ENCODE measurements at regions not wholly inside any gene's neighbourhood (a gene's known extent, or its start where the extent isn't known, plus 50 kb on each side); places are given as distances from the start of the nearest gene placed in this dataset.

DNA sequence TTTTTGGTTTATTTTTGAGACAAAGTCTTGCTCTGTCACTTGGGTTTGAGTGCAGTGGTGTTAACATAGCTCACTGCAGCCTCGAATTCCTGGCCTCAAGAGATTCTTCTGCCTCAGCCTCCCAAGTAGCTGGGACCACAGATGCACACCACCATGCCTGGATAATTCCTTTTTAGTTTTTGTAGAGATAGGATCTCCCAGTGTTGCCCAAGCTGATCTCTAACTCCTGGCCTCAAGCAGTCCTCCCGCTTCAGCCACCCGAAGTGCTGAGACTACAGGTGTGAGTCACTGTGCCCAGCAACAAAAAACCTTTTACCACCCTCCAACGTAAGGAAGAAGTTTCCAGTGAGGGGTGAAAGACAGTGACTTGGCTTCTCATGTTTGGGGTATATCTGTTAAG is 81.1 kb upstream of the TSHZ3 start:
- no peak overlapping the region for H3K27ac Mint-ChIP-seq
- no peaks in the 10 kb centered on the region for H3K4me1 Mint-ChIP-seq (ENCODE audit: low read depth)
- no peak overlapping the region for H3K4me3 Mint-ChIP-seq
- H3K9me3 Mint-ChIP-seq: no peaks in the 10 kb centered on the region
- H3K36me3 Mint-ChIP-seq (ENCODE audit: low read depth): no peaks in the 10 kb centered on the region
- H3K27me3 Mint-ChIP-seq (ENCODE audit: low read depth): no peaks in the 10 kb centered on the region

DNA sequence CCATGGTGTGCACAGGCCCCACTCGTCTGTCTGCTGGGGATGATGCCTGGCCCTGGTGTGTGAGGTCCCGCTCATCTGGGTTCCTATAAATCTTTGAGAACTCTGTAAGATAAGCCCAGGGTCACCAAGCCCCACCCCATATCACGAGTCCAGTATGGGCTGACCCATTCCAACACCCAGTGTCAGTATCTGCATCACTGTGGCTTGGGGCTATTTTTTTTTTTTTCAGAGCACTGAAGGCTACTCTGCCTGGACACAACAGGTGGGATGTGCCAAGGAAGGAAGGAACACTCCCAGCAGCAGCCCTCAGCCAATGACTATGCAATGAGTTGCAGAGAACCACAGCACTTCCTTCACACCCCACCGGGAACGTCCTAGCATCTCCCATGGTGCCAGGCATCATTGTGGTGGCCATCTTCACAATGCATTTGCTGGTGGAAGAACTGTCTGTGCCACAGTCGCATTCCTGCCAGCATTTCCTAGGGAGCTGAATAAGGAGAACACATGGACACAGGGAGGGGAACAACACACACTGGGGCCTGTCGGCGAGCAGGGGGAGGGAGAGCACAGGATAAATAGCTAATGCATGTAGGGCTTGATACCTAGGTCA is 83.1 kb upstream of the TSHZ3 start:
- no peaks in the 10 kb centered on the region for H3K4me1 Mint-ChIP-seq (ENCODE audit: low read depth)
- peaks cover 8% of the 10 kb centered on the region for H3K9me3 Mint-ChIP-seq
- H3K27ac Mint-ChIP-seq: no peak overlapping the region
- H3K4me3 Mint-ChIP-seq: no peak overlapping the region
- H3K27me3 Mint-ChIP-seq (ENCODE audit: low read depth): no peaks in the 10 kb centered on the region
- no peaks in the 10 kb centered on the region for H3K36me3 Mint-ChIP-seq (ENCODE audit: low read depth)

DNA sequence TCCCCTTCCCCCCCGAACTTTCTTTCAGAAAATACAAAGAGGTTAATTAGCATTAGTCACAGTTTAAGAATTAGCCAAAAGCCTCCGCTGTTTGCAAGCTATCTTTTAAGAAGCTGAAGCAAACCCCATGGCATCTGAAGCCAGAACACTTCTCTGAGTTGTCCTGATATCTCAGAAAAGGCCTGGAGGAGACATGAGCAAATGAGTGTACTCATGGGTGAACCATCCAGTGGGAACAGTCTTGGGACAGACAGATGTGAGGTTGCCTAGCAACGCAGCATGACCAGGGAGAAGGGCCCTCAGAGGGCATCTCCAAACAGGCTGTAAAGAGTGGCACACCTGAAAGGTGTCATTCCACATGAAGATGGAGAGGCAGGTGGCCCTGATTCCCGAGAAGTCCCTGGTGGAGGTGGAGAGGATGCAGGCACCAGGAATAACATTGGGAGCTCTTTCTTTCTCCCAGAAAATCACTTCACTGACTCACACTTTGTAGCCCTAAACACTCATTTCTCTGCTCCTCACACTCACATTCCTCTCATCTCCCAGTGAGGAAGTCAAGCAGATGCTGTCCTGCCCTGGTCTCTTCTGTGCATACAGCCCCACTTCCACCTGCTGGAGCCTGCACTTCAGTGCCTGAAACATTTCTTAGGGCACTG is 87.0 kb upstream of the TSHZ3 start:
- no peaks in the 10 kb centered on the region for H3K36me3 Mint-ChIP-seq (ENCODE audit: low read depth)
- no peaks in the 10 kb centered on the region for H3K27me3 Mint-ChIP-seq (ENCODE audit: low read depth)
- H3K4me3 Mint-ChIP-seq: no peak overlapping the region
- H3K9me3 Mint-ChIP-seq: peaks cover 8% of the 10 kb centered on the region
- H3K4me1 Mint-ChIP-seq (ENCODE audit: low read depth): no peaks in the 10 kb centered on the region
- H3K27ac Mint-ChIP-seq: no peak overlapping the region

DNA sequence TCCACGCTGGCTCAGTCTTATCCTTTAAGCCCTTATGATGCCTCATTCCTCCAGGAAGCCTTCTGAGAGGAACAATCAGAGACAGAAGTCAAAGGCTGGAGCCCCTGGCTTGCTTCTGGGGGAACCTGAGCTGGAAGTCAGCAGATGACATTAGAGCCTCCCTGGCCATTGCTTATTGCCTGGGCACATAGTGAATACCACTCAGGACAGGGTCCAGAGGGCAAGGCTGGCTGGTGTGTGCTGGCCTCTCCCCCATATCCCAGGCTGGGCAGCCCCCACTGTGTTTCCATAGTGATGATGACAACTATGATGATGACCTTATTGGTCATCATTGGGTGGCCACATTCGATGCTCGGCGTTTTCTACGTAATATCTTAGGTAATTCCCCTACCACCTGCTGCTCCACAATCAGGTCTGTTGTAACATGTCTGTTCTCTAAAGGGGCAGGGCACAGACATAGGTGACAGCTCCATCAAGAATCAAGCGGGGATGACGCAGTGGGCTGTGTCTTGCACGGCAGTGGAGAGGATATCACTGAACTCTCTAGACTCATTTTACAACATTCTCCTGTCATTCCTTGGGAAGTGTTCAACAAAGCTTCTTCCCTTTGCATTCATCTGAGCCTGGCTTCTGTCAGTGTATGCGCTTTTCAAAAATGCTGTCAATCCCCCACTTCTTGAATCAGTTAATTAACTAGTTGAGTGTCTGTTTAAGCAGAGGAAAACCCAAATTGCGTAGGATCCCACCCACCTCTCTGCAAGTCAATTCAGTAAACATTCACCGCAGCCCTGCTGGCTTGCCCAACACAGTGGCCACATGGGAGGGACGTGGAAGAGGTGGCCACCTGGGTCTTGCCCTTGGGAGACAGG is 89.4 kb upstream of the TSHZ3 start:
- H3K4me1 Mint-ChIP-seq (ENCODE audit: low read depth): no peaks in the 10 kb centered on the region
- no peak overlapping the region for H3K27ac Mint-ChIP-seq
- H3K9me3 Mint-ChIP-seq: peaks cover 8% of the 10 kb centered on the region
- no peaks in the 10 kb centered on the region for H3K36me3 Mint-ChIP-seq (ENCODE audit: low read depth)
- no peak overlapping the region for H3K4me3 Mint-ChIP-seq
- no peaks in the 10 kb centered on the region for H3K27me3 Mint-ChIP-seq (ENCODE audit: low read depth)

DNA sequence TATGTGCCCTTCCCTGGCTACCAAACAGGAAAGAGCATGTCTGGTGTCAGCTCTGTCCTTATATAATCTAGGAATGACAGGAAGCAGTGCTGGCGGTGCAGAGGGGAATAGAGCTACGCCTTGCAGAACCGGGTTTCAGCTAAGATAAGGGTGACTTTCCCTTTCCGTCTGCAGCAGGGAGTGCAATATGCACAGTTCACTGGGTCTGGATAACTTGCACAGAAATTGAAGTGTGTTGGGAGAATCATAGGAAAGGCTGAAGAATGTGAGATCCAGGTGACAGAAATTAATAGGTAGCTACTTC is 90.0 kb upstream of the TSHZ3 start:
- H3K27me3 Mint-ChIP-seq (ENCODE audit: low read depth): no peaks in the 10 kb centered on the region
- H3K4me3 Mint-ChIP-seq: no peak overlapping the region
- H3K9me3 Mint-ChIP-seq: peaks cover 8% of the 10 kb centered on the region
- H3K36me3 Mint-ChIP-seq (ENCODE audit: low read depth): no peaks in the 10 kb centered on the region
- no peak overlapping the region for H3K27ac Mint-ChIP-seq
- no peaks in the 10 kb centered on the region for H3K4me1 Mint-ChIP-seq (ENCODE audit: low read depth)

DNA sequence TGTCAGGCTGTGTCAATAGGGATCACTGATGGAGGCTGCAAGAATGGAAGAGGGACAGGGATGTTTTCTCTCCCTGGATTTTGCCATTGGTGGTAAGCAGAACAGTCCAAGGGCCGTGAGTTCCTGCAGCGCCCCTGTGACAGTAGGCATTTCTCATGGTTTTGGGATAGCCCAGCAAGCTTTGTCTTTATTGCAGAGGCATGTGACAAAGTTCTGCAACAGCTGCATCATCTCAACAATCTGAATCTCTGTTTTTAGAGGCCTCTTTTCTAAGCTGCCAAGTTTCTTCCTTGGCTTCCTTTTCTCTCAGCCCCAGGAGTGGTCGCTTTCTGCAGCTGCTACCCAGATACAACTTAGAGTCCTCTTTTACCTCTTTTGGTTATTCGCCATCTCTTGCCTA is 95.7 kb upstream of the TSHZ3 start:
- Mint-ChIP-seq H3K4me1 (ENCODE audit: low read depth) (no peaks in the 10 kb centered on the region), H3K27ac (no peak overlapping the region), H3K27me3 (ENCODE audit: low read depth) (no peaks in the 10 kb centered on the region), H3K9me3 (peaks cover 4% of the 10 kb centered on the region), H3K4me3 (no peak overlapping the region), H3K36me3 (ENCODE audit: low read depth) (no peaks in the 10 kb centered on the region)

DNA sequence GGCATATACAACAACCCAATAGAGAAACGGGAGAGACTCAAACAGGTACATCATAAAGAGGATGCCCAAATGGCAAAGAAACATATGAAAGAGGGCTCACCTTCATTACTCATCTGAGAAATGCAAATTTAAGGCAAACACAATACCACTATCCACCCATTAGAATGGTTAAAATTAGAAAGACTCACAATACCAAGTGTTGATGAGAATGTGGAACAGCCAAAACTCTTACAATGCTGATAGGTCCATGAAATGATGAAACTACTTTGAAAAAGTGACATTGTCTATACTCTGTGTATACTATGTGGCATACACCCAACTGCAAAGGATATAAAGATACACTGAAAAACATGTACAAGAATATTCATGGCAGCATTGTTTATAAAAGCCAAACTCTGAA is 96.2 kb upstream of the TSHZ3 start:
- H3K9me3 Mint-ChIP-seq: peaks cover 4% of the 10 kb centered on the region
- no peak overlapping the region for H3K4me3 Mint-ChIP-seq
- no peaks in the 10 kb centered on the region for H3K27me3 Mint-ChIP-seq (ENCODE audit: low read depth)
- no peak overlapping the region for H3K27ac Mint-ChIP-seq
- no peaks in the 10 kb centered on the region for H3K36me3 Mint-ChIP-seq (ENCODE audit: low read depth)
- no peaks in the 10 kb centered on the region for H3K4me1 Mint-ChIP-seq (ENCODE audit: low read depth)

DNA sequence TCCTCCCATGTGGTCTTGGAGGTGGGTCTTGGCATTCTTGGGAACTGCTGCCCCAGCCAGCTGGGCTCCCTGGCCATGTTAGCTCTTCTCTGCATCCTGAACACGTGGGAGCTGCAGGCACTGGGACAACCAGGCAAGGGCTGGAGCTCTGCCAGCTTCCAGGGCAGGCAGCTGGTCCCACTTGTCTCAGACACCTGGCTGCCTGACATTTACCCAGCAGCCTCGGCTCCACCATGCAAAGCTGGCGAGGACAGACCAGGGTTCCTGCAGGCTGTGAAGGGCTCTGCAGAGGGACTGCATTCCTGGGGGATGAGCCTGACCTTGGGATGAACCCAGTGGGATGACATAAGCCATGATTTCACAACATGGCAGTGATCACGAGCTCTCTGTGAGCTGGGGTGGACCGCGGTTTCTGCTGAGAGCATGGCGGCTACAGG is 99.0 kb upstream of the TSHZ3 start:
- no peak overlapping the region for H3K27ac Mint-ChIP-seq
- no peaks in the 10 kb centered on the region for H3K27me3 Mint-ChIP-seq (ENCODE audit: low read depth)
- H3K4me1 Mint-ChIP-seq (ENCODE audit: low read depth): no peaks in the 10 kb centered on the region
- H3K4me3 Mint-ChIP-seq: no peak overlapping the region
- peaks cover 4% of the 10 kb centered on the region for H3K9me3 Mint-ChIP-seq
- no peaks in the 10 kb centered on the region for H3K36me3 Mint-ChIP-seq (ENCODE audit: low read depth)

DNA sequence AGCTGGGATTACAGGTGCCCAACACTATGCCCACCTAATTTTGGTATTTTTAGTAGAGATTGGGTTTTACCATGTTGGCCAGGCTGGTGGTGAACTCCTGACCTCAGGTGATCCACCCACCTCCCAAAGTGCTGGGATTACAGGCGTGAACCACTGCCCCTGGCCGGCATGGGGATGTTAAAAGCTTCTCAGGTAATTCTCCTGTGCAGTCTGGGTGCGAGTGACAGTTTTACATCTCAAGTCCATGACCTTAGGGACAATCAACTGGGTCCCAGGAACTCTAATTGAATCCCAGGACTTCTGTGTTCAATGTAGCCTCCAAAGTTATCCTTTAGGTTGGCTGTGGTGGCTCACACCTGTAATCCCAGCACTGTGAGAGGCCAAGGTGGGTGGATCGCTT is 100.1 kb upstream of the TSHZ3 start:
- H3K36me3 Mint-ChIP-seq (ENCODE audit: low read depth): no peaks in the 10 kb centered on the region
- no peak overlapping the region for H3K27ac Mint-ChIP-seq
- H3K9me3 Mint-ChIP-seq: peaks cover 4% of the 10 kb centered on the region
- H3K4me3 Mint-ChIP-seq: no peak overlapping the region
- H3K27me3 Mint-ChIP-seq (ENCODE audit: low read depth): no peaks in the 10 kb centered on the region
- H3K4me1 Mint-ChIP-seq (ENCODE audit: low read depth): no peaks in the 10 kb centered on the region

DNA sequence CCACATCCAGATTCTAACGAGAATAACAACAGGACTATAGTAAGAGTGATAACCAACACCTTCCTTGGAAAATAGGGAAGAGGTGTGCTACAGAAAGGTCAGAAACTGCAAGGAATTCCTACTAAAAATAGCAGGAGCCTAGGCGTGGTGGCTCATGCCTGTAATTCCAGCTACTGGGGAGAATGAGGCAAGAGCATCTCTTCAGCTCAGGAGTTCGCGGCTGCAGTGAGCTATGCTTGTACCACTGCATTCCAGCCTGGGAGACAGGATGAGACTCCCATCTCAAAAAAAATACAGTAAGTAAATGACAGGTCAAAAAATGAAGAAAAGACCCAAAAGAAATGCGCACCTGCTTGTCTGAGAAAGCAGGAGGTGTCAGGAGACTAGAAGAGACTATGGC is 101.5 kb upstream of the TSHZ3 start:
- no peaks in the 10 kb centered on the region for H3K36me3 Mint-ChIP-seq (ENCODE audit: low read depth)
- H3K27ac Mint-ChIP-seq: no peak overlapping the region
- no peaks in the 10 kb centered on the region for H3K27me3 Mint-ChIP-seq (ENCODE audit: low read depth)
- no peak overlapping the region for H3K4me3 Mint-ChIP-seq
- no peaks in the 10 kb centered on the region for H3K4me1 Mint-ChIP-seq (ENCODE audit: low read depth)
- no peaks in the 10 kb centered on the region for H3K9me3 Mint-ChIP-seq

DNA sequence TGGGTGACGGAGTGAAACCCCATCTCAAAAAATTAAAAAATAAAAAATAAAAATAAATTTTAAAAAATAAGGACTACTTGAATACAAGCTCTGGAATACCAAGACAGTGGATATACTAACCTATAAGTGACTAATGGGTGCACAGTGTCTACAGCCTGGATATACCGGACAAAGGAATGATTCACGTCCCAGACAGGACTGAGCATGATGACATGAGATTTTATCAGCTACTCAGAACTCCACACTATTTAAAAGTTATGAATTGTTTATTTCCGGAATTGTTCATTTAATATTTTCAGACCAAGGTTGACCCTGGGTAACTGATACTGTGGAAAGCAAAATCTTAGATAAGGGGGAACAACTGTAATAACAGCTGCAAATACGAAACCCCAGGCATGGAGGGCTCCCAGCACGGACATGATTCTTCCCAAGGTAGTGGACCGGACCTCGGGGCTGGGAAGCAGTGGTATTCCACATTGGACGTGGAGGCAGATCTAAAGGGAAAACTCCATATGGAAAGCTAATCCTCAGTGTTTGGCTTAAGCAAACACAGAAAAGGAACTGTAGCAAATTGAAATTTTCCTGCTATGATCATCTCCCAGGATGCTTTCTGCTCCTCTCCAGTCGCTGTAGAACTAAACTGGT is 102.6 kb upstream of the TSHZ3 start:
- Mint-ChIP-seq H3K4me3 (no peak overlapping the region), H3K9me3 (no peaks in the 10 kb centered on the region), H3K27ac (no peak overlapping the region), H3K36me3 (ENCODE audit: low read depth) (no peaks in the 10 kb centered on the region), H3K27me3 (ENCODE audit: low read depth) (no peaks in the 10 kb centered on the region), H3K4me1 (ENCODE audit: low read depth) (no peaks in the 10 kb centered on the region)

DNA sequence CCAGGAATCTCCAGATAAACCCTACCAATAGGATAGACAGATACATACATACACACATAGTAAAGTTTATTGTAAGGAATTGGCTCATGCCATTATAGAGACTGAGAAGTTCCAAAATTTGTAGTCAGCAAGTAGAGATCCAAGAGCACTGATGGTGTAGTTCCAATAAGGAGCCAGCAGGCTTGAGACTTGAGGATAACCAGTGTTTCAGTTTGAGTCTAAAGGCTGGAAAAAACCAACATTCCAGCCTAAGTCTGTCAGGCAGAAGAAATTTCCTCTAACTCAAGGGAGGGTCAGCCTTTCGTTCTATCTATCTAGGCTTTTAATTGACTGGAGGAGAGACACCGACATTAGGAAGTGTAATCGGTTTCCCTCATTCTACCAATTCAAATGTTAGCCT is 110.2 kb upstream of the TSHZ3 start:
- H3K27me3 Mint-ChIP-seq (ENCODE audit: low read depth): no peaks in the 10 kb centered on the region
- no peak overlapping the region for H3K27ac Mint-ChIP-seq
- H3K36me3 Mint-ChIP-seq (ENCODE audit: low read depth): no peaks in the 10 kb centered on the region
- no peak overlapping the region for H3K4me3 Mint-ChIP-seq
- no peaks in the 10 kb centered on the region for H3K4me1 Mint-ChIP-seq (ENCODE audit: low read depth)
- H3K9me3 Mint-ChIP-seq: no peaks in the 10 kb centered on the region

DNA sequence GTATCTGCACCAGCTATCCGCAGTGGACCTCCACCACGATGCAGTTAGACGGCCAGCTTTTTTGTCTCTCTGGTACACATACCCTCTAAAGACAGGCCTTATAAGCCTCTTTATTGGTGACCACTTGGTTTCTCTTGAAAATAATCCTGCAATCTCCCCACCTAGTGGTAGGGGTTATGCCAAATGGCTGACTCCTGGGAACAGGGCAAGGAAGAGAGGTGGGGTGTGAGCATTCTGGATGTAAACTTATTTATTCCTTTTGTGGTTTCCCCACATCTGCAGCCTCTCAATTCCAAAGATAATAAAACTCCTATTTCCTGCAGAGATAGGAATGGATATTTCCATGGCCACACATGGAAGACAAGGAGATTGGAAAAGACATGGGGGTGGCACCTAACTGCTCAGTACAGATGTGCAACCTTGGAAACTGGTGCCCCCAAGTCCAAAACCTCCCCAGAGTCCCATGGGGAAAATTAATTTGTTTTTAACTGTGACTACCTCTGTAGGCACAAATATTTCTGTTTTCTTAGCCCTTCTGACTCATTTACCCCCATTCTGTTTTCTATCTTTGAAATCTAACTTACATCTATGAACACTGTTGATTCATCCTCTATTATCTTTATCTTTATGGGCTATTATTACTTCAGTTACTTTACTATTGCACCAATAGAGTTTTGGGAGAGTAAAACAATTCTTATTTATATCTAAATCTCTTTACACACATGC is 112.7 kb upstream of the TSHZ3 start:
- Mint-ChIP-seq H3K27me3 (ENCODE audit: low read depth) (no peaks in the 10 kb centered on the region), H3K36me3 (ENCODE audit: low read depth) (no peaks in the 10 kb centered on the region), H3K4me3 (no peak overlapping the region), H3K4me1 (ENCODE audit: low read depth) (no peaks in the 10 kb centered on the region), H3K27ac (no peak overlapping the region), H3K9me3 (no peaks in the 10 kb centered on the region)

DNA sequence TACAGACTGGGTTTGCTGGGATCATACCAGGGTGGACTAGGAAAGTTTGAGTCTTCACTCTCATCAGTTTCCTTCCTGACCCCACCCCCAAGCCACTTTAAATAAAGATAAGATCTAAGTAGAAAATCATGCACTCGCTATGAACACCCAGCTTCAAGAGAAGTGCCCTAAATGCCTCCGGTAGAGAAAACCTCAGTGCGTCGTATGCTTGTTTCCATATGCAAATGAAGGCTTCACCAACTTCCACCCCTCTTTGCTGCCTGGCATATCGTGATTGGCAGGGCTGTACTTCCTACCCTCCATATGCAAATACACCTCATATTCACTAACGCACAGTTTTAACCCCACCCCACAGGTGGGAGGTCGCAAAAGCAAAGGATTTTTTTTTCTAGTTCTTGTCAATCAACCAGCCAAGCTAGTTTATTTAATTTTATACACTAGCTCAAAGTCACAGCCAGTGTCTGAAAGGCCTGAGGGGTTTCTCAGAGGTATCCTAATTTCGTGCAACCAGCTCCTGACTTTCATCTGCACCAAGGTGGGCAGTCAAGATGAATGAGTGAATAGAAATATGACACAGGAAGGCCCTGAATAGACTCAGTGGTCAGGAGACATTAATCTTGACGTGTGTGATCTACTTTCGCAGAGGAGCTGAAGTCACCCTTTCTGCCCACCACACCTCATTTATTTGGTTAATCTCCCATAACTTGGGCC is 121.1 kb upstream of the TSHZ3 start:
- no peak overlapping the region for H3K27ac Mint-ChIP-seq
- H3K4me1 Mint-ChIP-seq (ENCODE audit: low read depth): no peaks in the 10 kb centered on the region
- H3K4me3 Mint-ChIP-seq: no peak overlapping the region
- H3K9me3 Mint-ChIP-seq: no peaks in the 10 kb centered on the region
- H3K27me3 Mint-ChIP-seq (ENCODE audit: low read depth): no peaks in the 10 kb centered on the region
- H3K36me3 Mint-ChIP-seq (ENCODE audit: low read depth): no peaks in the 10 kb centered on the region
